Gastrocnemius medialis (tissue), 4 donors: ENCODE measurements at regions not wholly inside any gene's neighbourhood (a gene's known extent, or its start where the extent isn't known, plus 50 kb on each side); places are given as distances from the start of the nearest gene placed in this dataset.

Experiments used
- CTCF ChIP-seq, 5 experiments: fragments of 450-650 bp in 3 of 5; fragments of 200-600 bp in 2 of 5; sonication (generic) in 2 of 5; IDR thresholded peaks in 4 of 5; conservative IDR thresholded peaks in 1 of 5; 1 replicate in 4 of 5; 2 replicates in 1 of 5; pipeline ENCODE4 v1.5.1; 2016 to 2019; ENCODE audit warnings: antibody characterized with exemption in 5 of 5, mild to moderate bottlenecking in 3 of 5, moderate library complexity in 3 of 5
- POLR2A ChIP-seq, 2 donors: fragments of 450-650 bp; IDR thresholded peaks; one replicate each; pipeline ENCODE4 v1.6.1; 2017; ENCODE audit warnings: antibody characterized with exemption in 2 of 2, mild to moderate bottlenecking in 2 of 2, moderate library complexity in 2 of 2

DNA sequence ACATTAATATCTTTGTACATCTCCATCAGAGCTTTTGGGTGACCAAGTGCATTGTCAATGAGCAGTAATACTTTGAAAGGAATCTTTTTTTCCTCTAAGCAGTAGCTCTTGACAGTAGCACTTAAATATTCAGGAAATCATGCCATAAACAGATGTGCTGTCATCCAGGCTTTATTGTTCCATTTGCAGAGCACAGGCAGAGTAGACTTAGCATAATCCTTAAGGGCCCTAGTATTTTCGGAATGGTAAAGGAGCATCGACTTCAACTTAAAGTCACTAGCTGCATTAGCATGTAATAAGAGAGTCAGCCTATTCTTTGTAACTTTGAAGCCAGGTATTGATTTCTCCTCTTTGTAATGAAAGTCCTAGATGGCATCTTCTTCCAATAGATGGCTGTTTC, 121.8 kb upstream of the CWC22 start:
- TF ChIP-seq CTCF (IDR thresholded peaks at IDR 0.05 in 4 of 5, conservative IDR thresholded peaks at IDR 0.05 in 1 of 5), result no peak
- TF ChIP-seq POLR2A (IDR thresholded peaks at IDR 0.05), result no peak
